Thoracic aorta (tissue), 2 donors: ENCODE measurements at regions not wholly inside any gene's neighbourhood (a gene's known extent, or its start where the extent isn't known, plus 50 kb on each side); places are given as distances from the start of the nearest gene placed in this dataset.

ENCODE experiments used
- ATAC-seq: fragments of 150-250 bp; one replicate; pipeline ENCODE4 v1.8.0; 2017; ENCODE audit warnings: low read depth; ENCODE audit not compliant: insufficient number of reproducible peaks, low FRiP score
- DNase-seq: peaks from one replicate; pipeline ENCODE4 v3.0.0-alpha.2; 2020; ENCODE audit warnings: low spot score
- H3K27ac ChIP-seq, 2 donors: fragments of 200-600 bp; sonication (generic); 1 replicate in 1 of 2; 2 replicates in 1 of 2; pipeline ENCODE4 v1.5.1; 2016; ENCODE audit warnings: mild to moderate bottlenecking in 2 of 2, moderate library complexity in 2 of 2
- H3K27me3 ChIP-seq: fragments of 200-600 bp; sonication (generic); replicated peaks from 2 replicates; pipeline ENCODE4 v1.6.0; 2016; ENCODE audit warnings: mild to moderate bottlenecking; ENCODE audit not compliant: insufficient read depth
- H3K36me3 ChIP-seq: fragments of 200-600 bp; sonication (generic); one replicate; pipeline ENCODE4 v1.5.1; 2016
- H3K4me1 ChIP-seq, 2 donors: fragments of 200-600 bp; sonication (generic); 1 replicate in 1 of 2; 2 replicates in 1 of 2; pipeline versions ENCODE4 v1.5.1 to v1.6.0; 2016; ENCODE audit warnings: low read depth in 2 of 2, mild to moderate bottlenecking in 1 of 2; ENCODE audit not compliant: control insufficient read depth in 1 of 2
- H3K4me3 ChIP-seq: fragments of 200-600 bp; sonication (generic); 2 replicates; pipeline ENCODE4 v1.5.1; 2016; ENCODE audit warnings: mild to moderate bottlenecking
- H3K9me3 ChIP-seq: fragments of 200-600 bp; sonication (generic); 2 replicates; pipeline ENCODE4 v1.5.1; 2016
- TF ChIP-seq, protein P1 (sequence below): fragments of 200-600 bp; sonication (generic); IDR thresholded peaks from one replicate; pipeline ENCODE4 v1.5.1; 2019; ENCODE audit warnings: antibody characterized with exemption

DNA sequence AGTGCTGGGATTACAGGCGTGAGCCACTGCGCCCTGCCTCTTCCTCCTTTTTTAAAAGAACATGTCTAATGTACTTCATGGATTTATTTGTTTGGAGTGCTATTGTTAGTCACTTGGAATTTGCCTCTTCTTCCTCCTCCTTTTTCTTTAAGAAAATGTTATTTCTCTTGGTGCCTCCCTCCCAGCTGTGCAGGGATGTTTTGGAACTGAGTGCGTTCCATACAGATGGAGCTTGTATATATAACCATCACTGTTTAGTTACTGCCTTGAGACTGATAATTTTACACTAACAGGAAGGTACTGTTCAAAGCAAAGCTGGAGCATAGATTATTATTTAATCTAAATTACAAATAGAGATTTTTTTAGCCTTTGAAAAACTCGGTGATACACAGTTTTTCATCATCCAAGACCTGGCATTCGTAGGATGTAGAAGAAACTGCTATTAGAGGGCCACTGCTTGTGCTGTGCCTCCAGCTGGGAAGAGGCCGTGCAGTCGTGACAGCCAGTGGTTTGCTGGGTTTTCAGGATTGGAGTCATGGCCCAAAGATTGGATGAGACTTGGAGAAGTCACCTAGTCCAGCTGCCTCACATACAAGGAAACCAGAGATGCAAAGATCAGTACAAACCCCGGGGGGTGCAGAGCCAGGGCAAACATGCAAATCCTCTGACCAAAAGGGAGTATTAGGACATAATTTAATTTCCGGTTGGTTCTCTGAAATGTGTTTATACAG, 123.1 kb downstream of the PLEKHG1 start:
- no peak overlapping the region for H3K4me3 ChIP-seq
- H3K4me1 ChIP-seq, result no peaks in the 10 kb centered on the region
- no peak overlapping the region for H3K27ac ChIP-seq
- no peaks in the 10 kb centered on the region for H3K27me3 ChIP-seq
- H3K9me3 ChIP-seq, result no peaks in the 10 kb centered on the region
- TF ChIP-seq, protein P1, sequence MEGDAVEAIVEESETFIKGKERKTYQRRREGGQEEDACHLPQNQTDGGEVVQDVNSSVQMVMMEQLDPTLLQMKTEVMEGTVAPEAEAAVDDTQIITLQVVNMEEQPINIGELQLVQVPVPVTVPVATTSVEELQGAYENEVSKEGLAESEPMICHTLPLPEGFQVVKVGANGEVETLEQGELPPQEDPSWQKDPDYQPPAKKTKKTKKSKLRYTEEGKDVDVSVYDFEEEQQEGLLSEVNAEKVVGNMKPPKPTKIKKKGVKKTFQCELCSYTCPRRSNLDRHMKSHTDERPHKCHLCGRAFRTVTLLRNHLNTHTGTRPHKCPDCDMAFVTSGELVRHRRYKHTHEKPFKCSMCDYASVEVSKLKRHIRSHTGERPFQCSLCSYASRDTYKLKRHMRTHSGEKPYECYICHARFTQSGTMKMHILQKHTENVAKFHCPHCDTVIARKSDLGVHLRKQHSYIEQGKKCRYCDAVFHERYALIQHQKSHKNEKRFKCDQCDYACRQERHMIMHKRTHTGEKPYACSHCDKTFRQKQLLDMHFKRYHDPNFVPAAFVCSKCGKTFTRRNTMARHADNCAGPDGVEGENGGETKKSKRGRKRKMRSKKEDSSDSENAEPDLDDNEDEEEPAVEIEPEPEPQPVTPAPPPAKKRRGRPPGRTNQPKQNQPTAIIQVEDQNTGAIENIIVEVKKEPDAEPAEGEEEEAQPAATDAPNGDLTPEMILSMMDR, result no peak
- ATAC-seq (no peak), DNase-seq (no peak)
- no peaks in the 10 kb centered on the region for H3K36me3 ChIP-seq

DNA sequence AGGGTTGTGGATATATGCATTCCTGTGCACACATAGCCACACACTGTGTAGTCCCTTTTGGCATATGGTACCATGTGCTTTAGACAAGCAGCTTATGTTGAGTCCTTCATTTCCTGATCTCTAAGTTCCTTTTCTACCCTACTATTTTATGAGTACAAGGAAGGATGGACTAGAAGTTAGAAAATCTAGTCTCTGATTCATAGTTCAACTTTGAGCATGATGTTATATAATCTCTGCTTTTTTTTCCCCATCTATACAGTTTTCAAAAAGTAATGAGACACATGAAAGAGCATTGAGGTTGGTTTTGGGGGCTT, 123.6 kb downstream of the PLEKHG1 start:
- Histone ChIP-seq H3K27ac (no peak overlapping the region), H3K9me3 (no peaks in the 10 kb centered on the region), H3K4me1 (no peaks in the 10 kb centered on the region), H3K4me3 (no peak overlapping the region), H3K36me3 (no peaks in the 10 kb centered on the region), H3K27me3 (no peaks in the 10 kb centered on the region)
- TF ChIP-seq, protein P1, result no peak
- DNase-seq, result no peak
- no peak for ATAC-seq

DNA sequence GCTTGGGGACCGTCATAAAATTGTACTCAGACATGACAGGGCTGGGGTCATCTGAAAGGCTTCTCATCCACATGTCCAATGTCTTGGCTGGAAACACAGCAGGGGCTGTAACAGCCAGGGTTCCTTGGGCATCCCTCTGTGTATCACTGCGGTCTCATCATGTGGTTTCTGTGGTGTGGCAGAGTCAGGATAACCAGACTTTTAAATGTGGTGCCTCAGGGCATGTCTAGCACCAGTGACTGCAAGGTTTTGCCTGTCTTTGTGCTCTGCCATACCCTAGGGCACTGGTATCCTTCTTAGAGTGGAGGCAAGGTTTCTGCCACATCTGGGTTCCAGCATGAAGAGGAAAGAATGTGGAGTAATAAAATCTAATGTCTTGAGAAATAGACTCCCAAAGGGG, 124.2 kb downstream of the PLEKHG1 start:
- Histone ChIP-seq H3K4me3 (no peak overlapping the region), H3K4me1 (no peaks in the 10 kb centered on the region), H3K36me3 (no peaks in the 10 kb centered on the region), H3K27ac (no peak overlapping the region), H3K27me3 (no peaks in the 10 kb centered on the region), H3K9me3 (no peaks in the 10 kb centered on the region)
- no peak for ATAC-seq
- no peak for DNase-seq
- TF ChIP-seq, protein P1, result no peak

DNA sequence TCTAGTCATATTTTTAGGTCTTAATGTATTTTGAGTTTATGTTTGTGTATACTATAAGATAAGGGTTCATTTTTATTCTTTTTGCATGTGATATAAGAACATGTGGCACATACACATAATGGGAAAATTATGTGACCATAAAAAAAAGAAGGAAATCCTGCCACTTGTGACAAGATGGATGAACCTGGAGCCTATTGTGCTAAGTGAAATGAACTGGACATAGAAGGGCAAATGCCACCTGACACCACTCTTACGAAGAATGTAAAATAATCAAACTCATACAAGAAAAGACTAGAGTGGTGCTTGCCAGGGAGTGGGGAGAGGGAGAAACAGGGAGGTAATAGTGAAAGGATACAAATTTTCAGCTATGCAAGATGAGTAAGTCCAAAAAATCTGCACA, 126.1 kb downstream of the PLEKHG1 start:
- Histone ChIP-seq H3K36me3 (no peaks in the 10 kb centered on the region), H3K27me3 (no peaks in the 10 kb centered on the region), H3K4me1 (no peaks in the 10 kb centered on the region), H3K9me3 (no peaks in the 10 kb centered on the region), H3K4me3 (no peak overlapping the region), H3K27ac (no peak overlapping the region)
- DNase-seq (no peak), ATAC-seq (no peak)
- TF ChIP-seq, protein P1, result no peak

DNA sequence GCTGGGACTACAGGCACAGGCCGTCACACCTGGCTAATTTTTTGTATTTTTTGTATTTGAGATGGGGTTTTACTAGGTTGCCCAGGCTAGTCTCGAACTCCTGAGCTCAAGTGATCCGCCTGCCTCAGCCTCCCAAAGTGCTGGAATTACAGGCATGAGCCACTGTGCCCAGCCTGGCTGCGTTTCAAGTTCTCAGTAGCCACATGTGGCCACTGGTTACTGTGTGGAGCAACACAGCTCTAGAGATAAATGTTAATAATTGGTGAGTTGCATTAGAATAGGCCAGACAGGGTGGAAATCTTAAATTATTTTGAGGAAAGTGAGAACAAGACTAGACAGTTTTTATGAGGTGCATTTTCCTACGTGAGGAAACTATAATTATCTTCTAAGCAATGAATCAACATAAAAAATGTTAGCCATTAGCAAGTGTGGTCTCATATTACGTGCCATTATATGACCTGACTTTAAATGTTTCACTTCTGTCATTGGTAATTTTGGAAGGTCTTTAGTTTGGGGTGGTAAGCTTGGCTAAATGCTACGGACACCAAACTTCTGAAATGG, 129.6 kb downstream of the PLEKHG1 start:
- TF ChIP-seq, protein P1, result no peak
- H3K4me3 ChIP-seq, result no peak overlapping the region
- H3K4me1 ChIP-seq, result no peaks in the 10 kb centered on the region
- H3K9me3 ChIP-seq, result no peaks in the 10 kb centered on the region
- ATAC-seq (no peak), DNase-seq (no peak)
- H3K27me3 ChIP-seq, result no peaks in the 10 kb centered on the region
- H3K27ac ChIP-seq, result no peak overlapping the region
- no peaks in the 10 kb centered on the region for H3K36me3 ChIP-seq
